HUES48 (cell line): ENCODE measurements at regions not wholly inside any gene's neighbourhood (a gene's known extent, or its start where the extent isn't known, plus 50 kb on each side); places are given as distances from the start of the nearest gene placed in this dataset.
"Not testable (repeated sequence)": the region's sequence is repeated elsewhere in the genome, so short reads cannot be mapped to it uniquely, and the experiment has no call there.

Experiments
- H3K27ac ChIP-seq: one replicate; pipeline ENCODE4 v1.7.0; 2013; ENCODE audit warnings: low read depth, low read length, inconsistent platforms
- H3K27me3 ChIP-seq: 2 replicates; pipeline ENCODE4 v1.6.1; 2013; ENCODE audit warnings: mild to moderate bottlenecking, low read length; ENCODE audit not compliant: control insufficient read depth, insufficient read depth
- H3K36me3 ChIP-seq: 2 replicates; pipeline ENCODE4 v1.6.1; 2013; ENCODE audit warnings: low read length; ENCODE audit not compliant: control insufficient read depth, insufficient read depth
- H3K4me1 ChIP-seq: 2 replicates; pipeline ENCODE4 v1.6.1; 2013; ENCODE audit warnings: mild to moderate bottlenecking, low read length; ENCODE audit not compliant: control insufficient read depth, insufficient read depth
- H3K4me3 ChIP-seq: 2 replicates; pipeline ENCODE4 v1.5.1; 2013; ENCODE audit warnings: mild to moderate bottlenecking, low read depth, low read length
- H3K9ac ChIP-seq: 2 replicates; pipeline ENCODE4 v1.6.1; 2013; ENCODE audit warnings: mild to moderate bottlenecking, low read depth, low read length, moderate library complexity
- H3K9me3 ChIP-seq: 2 replicates; pipeline ENCODE4 v1.6.1; 2013; ENCODE audit warnings: low read length; ENCODE audit not compliant: control insufficient read depth, insufficient read depth

DNA sequence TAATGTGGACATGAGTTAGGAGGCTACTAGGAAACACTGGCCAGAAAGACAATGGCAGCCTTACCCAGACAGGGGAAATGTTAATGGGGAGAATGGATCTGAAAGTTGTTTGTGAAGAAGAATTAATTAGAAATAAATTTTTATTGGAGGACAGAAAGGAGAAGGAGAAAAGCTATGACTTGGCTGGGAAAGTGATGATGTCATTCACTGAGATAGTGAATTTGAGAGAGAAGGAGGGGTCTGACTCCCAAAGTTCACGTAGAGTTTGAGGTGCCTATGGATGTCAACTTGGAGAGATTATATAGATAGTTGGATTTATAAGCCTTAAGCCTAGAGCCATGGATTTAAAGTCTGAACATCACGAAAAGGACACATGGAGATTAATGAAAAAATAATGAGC is 144.6 kb upstream of the ZNF521 start:
- H3K27ac ChIP-seq: no peak overlapping the region
- H3K27me3 ChIP-seq: no peaks in the 10 kb centered on the region
- H3K4me3 ChIP-seq: no peak overlapping the region
- H3K4me1 ChIP-seq: no peaks in the 10 kb centered on the region
- no peaks in the 10 kb centered on the region for H3K36me3 ChIP-seq
- H3K9ac ChIP-seq: no peak overlapping the region
- no peaks in the 10 kb centered on the region for H3K9me3 ChIP-seq

DNA sequence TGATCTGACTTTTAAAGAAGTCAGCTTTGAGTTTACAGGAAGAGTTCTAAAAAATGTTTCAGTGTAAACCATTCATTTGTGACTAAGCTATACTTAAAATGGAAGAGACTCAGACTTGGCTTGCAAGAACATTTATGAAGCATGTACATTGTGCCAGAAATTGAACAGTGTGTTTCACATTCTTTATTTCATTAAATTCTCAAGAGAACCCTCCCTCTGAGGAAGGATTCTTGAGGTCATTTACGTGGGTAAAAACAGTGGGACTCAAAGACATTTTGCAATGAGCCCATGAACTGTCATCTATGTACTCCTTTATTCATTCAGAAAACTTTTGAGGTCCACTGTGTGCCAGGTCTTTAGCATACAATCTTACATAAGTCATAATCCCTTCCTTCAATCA is 143.6 kb upstream of the ZNF521 start:
- Histone ChIP-seq H3K27me3 (no peaks in the 10 kb centered on the region), H3K4me1 (no peaks in the 10 kb centered on the region), H3K27ac (no peak overlapping the region), H3K4me3 (no peak overlapping the region), H3K9ac (no peak overlapping the region), H3K36me3 (no peaks in the 10 kb centered on the region), H3K9me3 (no peaks in the 10 kb centered on the region)

DNA sequence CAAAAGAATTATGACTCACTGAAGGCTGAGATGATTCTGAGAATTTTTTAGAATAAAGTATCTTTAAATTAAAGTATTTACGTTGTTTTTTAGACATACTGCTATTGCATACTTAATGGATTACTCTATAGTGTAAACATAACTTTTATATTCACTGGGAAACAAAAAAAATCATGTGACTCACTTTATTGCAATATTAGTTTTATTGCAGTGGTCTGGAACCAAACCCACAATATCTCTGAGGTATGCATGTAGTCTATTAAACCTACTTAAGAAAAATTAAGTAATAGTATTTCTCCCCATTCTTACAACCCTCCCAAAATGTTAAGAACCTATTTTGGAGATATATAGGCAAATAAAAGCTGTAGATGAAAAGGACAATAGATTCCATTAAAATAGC is 142.9 kb upstream of the ZNF521 start:
- Histone ChIP-seq H3K36me3 (no peaks in the 10 kb centered on the region), H3K9me3 (no peaks in the 10 kb centered on the region), H3K27me3 (no peaks in the 10 kb centered on the region), H3K27ac (no peak overlapping the region), H3K4me1 (no peaks in the 10 kb centered on the region), H3K9ac (no peak overlapping the region), H3K4me3 (no peak overlapping the region)

DNA sequence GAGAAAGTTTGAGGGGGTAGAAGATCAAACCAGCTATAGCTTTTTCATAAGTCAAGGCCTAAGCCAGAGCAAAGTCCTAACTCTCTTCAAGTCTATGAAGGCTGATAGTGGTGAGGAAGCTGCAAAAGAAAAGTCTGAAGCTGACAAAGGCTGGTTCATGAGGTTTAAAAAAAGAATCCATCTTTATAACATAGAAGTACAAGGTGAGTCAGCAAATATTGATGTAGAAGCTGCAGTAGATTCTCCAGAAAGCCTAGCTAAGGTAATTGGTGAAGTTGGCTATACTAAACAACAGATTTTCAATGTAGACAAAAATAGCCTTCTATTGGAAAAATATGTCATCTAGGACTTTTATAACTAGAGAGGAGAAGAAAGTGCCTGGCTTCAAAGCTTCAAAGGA is 141.4 kb upstream of the ZNF521 start:
- Histone ChIP-seq H3K27me3 (no peaks in the 10 kb centered on the region), H3K9ac (no peak overlapping the region), H3K4me1 (no peaks in the 10 kb centered on the region), H3K36me3 (no peaks in the 10 kb centered on the region), H3K9me3 (no peaks in the 10 kb centered on the region), H3K27ac (no peak overlapping the region), H3K4me3 (no peak overlapping the region)

DNA sequence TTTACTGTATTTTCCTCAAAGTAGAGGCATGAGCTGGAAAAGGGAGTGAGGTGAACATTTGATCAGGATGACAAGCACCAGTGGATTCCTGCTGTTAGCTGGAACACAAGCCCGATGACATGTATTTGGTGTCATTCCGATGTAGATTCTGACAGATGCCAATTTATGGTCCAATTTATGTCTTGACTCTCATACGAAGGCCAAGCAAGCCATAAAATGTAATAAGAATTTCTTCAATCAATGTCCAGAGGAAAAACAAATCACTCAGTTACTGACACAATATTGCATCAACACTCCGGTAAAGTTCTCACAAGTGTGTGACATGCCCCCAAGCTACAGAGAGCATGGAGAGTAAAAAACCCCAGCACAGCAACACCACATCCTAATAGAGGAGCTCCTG is 138.3 kb upstream of the ZNF521 start:
- Histone ChIP-seq H3K27ac (no peak overlapping the region), H3K9ac (no peak overlapping the region), H3K27me3 (no peaks in the 10 kb centered on the region), H3K4me3 (no peak overlapping the region), H3K9me3 (no peaks in the 10 kb centered on the region), H3K36me3 (no peaks in the 10 kb centered on the region), H3K4me1 (no peaks in the 10 kb centered on the region)

DNA sequence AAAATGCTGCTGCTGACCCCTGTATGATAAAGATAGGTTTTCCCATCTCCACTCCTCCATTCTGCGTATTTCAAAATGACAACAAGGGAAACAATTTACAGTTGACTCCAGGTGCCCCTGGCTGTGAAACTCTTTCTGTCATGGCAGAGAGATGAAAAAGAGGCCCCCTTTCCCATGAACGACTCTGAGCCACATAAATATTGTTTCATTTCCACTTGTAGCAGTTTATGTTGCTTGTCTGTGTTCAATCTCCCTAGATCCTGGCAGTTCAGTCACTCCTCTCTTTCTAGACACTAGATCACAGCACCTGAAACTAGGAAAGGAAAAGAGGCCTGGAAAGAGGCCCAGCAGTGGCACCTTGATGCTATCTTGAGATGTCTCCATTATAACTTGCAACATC is 121.0 kb upstream of the ZNF521 start:
- Histone ChIP-seq H3K36me3 (no peaks in the 10 kb centered on the region), H3K27me3 (no peaks in the 10 kb centered on the region), H3K9me3 (no peaks in the 10 kb centered on the region), H3K4me1 (no peaks in the 10 kb centered on the region), H3K27ac (no peak overlapping the region), H3K4me3 (no peak overlapping the region), H3K9ac (no peak overlapping the region)

DNA sequence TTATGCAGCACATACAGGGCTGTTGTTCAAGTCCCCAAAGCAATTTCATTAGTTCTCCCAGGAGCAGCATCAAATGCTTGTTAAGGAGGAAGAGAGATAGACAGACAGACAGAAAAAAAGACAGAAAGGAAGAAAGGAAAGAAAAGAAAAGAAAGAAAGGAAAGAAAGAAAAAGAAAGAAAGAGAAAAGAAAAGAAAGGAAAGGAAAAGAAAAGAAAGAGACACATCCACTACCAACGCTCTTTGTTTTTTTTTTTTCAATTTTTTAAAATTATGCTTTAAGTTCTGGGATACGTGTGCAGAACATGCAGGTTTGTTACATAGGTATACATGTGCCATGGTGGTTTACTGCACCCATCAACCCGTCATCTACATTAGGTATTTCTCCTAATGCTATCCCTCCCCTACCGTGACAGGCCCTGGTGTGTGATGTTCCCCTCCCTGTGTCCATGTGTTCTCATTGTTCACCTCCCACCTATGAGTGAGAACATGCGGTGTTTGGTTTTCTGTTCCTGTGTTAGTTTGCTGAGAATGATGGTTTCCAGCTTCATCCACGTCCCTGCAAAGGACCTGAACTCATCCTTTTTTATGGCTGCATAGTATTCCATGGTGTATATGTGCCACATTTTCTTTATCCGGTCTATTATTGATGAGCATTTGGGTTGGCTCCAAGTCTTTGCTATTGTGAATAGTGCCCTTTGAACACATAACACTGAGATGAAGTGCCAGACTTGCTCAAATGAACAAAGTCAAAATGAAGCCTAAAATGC is 119.0 kb upstream of the ZNF521 start:
- not testable (repeated sequence) for H3K36me3 ChIP-seq, H3K27ac ChIP-seq, H3K9ac ChIP-seq, H3K9me3 ChIP-seq, H3K27me3 ChIP-seq, H3K4me3 ChIP-seq
- H3K4me1 ChIP-seq: peaks cover 12% of the 10 kb centered on the region; the same call in 1 of the 2 replicates

DNA sequence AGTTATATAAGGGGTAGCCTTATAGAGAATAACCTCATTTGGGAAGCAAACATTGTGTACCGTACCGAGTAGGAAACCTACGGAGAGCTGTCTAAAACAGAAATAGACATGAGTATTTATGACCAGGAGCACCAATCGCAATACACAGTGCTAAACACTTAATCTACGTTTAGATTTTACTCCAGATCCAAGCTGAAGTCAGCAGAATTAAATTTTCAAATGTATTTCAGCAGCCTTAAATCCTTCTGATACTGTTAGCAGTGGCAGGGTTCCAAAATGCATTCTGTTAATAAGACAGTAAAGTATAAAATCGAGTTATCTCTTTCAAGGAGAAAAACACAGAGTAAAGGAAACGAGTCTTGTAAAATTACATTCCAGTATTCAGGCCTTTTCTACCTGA is 118.1 kb upstream of the ZNF521 start:
- Histone ChIP-seq H3K27ac (no peak overlapping the region), H3K9me3 (no peaks in the 10 kb centered on the region), H3K36me3 (no peaks in the 10 kb centered on the region), H3K27me3 (no peaks in the 10 kb centered on the region), H3K4me1 (peaks cover 14% of the 10 kb centered on the region; the same call in 1 of the 2 replicates), H3K4me3 (no peak overlapping the region), H3K9ac (no peak overlapping the region)

DNA sequence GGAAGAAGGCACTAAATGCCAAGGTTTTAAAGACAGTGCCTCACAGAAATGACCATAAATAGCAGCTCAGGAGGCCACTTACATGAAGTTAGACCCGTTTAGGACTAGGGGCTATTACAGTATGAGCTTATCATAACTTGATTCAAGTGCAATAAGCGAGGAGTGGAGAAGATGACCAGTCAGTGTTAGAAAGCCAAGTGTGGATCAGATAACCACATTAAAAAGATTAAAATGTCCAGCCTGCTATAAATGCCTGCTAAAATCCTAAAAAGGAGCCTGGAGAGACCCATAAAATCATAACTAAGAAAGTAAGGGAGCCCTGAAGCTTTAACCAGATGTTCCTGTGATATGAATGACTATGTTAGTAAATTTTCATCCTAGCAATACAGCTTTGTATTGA is 117.5 kb upstream of the ZNF521 start:
- no peaks in the 10 kb centered on the region for H3K9me3 ChIP-seq
- no peak overlapping the region for H3K9ac ChIP-seq
- peaks cover 14% of the 10 kb centered on the region; the same call in 1 of the 2 replicates for H3K4me1 ChIP-seq
- no peaks in the 10 kb centered on the region for H3K36me3 ChIP-seq
- H3K4me3 ChIP-seq: no peak overlapping the region
- H3K27me3 ChIP-seq: no peaks in the 10 kb centered on the region
- H3K27ac ChIP-seq: no peak overlapping the region

DNA sequence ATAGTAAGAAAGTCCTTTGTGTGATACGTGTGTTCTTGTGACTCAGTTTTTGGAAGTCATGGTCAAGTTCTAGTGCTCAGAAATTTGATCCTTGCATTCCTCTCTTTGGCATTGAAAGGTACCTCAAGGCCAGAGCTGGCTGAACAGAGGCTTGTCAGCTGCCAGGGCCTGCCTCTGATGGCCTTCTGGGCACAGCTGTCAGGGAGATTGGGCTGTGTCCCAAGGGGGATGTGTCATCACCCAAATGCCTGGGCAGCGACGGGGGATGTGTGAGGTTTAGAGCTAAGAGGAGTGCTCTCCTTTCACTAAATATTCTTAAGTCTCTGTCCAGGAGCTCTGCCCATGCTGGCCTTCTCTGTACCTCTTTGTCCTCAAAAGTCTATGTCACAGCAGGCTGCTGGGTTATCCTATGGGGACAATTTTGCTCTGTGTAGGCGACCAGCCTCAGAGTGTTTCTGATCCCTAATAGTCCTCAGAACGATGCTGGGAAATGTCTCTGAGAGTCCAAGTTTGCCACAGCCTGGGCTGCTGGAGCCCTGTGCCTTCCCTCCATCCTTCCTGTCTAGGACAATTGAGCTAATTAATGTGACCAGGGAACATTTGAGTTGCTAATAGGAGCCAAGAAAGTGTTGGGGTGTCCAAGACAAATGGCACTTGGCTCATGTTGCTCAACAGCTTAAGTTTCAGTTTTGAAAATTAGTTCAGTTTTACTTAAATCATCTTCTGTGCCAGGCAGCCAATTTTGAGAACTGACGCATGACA is 115.4 kb upstream of the ZNF521 start:
- no peaks in the 10 kb centered on the region for H3K9me3 ChIP-seq
- H3K36me3 ChIP-seq: no peaks in the 10 kb centered on the region
- no peak overlapping the region for H3K27ac ChIP-seq
- no peaks in the 10 kb centered on the region for H3K27me3 ChIP-seq
- no peak overlapping the region for H3K9ac ChIP-seq
- peaks cover 14% of the 10 kb centered on the region; the same call in 1 of the 2 replicates for H3K4me1 ChIP-seq
- no peak overlapping the region for H3K4me3 ChIP-seq

DNA sequence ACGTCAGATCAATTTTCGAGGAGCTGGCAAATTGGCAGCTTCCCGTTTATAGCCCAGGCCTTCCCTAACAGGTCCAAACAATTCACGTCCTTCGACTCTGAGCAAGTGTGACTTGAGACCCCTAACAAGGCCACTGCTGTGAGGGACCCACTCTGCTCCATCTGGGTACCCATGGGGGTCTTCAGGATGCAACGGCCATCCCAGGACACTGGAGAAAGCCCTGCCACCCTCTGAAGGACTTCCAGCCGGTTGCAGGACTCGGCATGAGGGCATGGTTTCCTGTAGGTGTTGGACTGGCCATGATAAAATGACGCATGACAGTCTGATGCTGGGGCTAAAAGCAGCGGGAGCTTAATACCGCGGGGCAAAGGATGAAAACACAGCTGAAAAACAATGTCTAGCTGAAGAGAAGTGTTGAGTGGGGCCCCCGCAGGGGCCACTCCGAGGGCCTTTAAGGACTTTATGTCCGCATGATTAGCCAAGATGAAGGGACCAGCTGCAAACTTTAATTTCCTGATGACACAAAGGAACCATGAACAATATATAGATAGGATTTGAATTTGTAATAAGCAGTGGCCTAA is 113.3 kb upstream of the ZNF521 start:
- Histone ChIP-seq H3K27me3 (no peaks in the 10 kb centered on the region), H3K9me3 (no peaks in the 10 kb centered on the region), H3K4me3 (no peak overlapping the region), H3K4me1 (peaks cover 14% of the 10 kb centered on the region; the same call in 1 of the 2 replicates), H3K9ac (no peak overlapping the region), H3K36me3 (no peaks in the 10 kb centered on the region), H3K27ac (no peak overlapping the region)
